DMS 273 treated with DMSO at 0.1 percent for 48 hours (cell line): ENCODE measurements at regions not wholly inside any gene's neighbourhood (a gene's known extent, or its start where the extent isn't known, plus 50 kb on each side); places are given as distances from the start of the nearest gene placed in this dataset.

ENCODE experiments used
- DNase-seq: peaks from one replicate; lab custom pipeline; 2025; lab: John Stamatoyannopoulos, UW

DNA sequence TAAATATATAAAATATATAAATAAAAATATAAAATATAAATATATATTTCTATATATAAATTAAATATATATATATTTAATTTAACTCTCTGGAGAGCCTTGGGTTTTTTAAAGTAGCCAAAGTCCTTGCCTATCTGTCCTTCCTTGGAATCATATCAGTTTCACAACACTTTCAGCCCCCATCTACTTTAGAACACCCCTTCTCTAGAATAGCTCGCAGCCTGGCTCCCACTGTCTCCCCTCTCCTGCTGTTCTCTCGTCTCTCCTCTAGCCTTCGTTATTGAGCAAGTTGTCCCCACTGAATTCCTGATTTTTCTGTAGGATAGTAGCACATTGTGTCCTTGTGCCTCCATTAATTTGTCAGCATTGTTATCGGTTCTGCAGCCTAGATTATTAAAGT, 677.0 kb downstream of the RNF144A start:
- DNase-seq, result peak; percentile 29

- DNase-seq, result peak; percentile 78
These were observed 678.0 kb downstream of the RNF144A start for GRCh38 chr2:7595206-7595605.

GRCh38 chr2:7598402-7598801, 681.2 kb downstream of the RNF144A start:
- no peak for DNase-seq

- no peak for DNase-seq
These were observed 682.4 kb downstream of the RNF144A start for GRCh38 chr2:7599462-7600258.

DNA sequence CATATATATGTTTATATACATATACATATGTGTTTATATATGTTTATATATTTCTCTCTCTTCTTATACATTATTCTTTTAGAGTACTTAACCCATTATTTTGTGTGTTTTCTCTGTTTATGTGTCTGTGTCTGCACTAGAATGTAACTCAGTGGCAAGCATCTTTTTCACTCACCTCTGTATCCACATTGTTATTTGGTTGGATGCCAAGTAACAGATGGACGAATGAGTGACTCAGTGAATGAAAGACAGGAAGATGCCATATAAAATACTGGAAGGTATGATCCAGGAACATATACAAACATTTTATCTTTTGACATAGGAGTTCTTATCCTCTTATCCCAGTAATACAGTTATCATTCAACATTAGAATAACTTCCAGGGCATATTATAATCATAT, 684.8 kb downstream of the RNF144A start:
- DNase-seq, result peak; percentile 33

- DNase-seq, result no peak
These were observed 687.2 kb downstream of the RNF144A start for GRCh38 chr2:7604456-7604855.

- DNase-seq, result no peak
These were observed 690.4 kb downstream of the RNF144A start for GRCh38 chr2:7607441-7608173.

- DNase-seq, result no peak
These were observed 692.3 kb downstream of the RNF144A start for GRCh38 chr2:7609556-7609955.

- peak; percentile 60 for DNase-seq
These were observed 692.8 kb downstream of the RNF144A start for GRCh38 chr2:7609974-7610373.

DNA sequence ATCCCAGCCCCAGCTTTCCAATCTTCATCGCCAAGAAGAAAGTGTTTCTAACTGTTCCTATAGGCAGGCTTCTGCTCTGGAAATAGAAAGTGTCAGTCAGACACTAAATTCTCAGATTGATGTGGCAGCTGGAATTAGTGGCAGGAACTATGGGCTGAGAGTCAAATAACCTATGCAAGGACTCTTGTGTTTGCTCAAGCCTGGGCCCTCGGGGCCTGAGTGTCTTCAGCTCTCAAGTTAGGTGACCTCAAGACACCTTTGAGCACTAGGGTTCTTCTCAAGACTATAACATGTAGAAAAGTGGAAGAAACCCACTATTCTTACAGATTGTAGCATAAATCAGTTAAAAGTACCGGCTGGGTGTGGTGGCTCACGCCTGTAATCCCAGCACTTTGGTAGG, 694.5 kb downstream of the RNF144A start:
- DNase-seq, result no peak

DNA sequence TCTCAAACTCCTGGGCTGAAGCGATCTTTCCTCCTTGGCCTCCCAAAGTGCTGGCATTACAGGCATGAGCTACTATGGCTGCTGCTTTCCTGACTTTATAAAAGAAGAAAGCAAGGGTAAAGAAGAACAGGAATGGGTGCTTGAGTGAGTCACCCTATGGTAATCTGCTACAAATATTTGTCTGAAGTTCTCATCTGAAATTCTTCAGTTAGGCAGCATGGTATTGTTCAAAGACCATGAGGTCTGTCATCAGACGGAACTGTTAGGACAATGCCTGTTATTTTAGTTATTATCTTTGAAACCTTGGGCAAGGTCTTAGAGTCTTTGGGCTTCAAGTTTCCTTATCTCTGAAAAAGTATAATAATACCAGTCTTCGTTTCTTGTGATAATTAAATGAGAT, 695.8 kb downstream of the RNF144A start:
- DNase-seq, result no peak

DNA sequence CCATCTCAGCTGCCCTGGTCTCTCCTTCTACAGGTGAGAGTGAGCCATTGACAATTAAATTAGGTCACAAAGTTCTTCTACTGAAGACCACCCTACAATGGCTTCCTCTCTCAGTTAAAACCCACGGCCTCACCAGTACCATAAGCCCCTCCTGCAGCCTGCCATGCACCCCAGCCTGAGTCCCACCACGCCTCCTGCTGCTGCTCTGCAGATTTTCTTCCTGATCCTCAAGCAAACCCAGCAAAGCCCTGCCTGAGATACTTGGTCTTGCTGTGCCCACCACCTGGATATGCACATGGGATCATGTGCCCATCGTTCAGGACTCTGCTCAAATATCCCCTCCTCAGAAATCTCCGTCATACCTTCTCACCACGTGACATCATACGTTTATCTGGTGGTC, 696.6 kb downstream of the RNF144A start:
- no peak for DNase-seq

GRCh38 chr2:7618031-7618430, 700.8 kb downstream of the RNF144A start:
- no peak for DNase-seq

- no peak for DNase-seq
These were observed 702.2 kb downstream of the RNF144A start for GRCh38 chr2:7619203-7619970.

- no peak for DNase-seq
These were observed 703.0 kb downstream of the RNF144A start for GRCh38 chr2:7620255-7620654.

- no peak for DNase-seq
These were observed 704.0 kb downstream of the RNF144A start for GRCh38 chr2:7621018-7621814.

DNA sequence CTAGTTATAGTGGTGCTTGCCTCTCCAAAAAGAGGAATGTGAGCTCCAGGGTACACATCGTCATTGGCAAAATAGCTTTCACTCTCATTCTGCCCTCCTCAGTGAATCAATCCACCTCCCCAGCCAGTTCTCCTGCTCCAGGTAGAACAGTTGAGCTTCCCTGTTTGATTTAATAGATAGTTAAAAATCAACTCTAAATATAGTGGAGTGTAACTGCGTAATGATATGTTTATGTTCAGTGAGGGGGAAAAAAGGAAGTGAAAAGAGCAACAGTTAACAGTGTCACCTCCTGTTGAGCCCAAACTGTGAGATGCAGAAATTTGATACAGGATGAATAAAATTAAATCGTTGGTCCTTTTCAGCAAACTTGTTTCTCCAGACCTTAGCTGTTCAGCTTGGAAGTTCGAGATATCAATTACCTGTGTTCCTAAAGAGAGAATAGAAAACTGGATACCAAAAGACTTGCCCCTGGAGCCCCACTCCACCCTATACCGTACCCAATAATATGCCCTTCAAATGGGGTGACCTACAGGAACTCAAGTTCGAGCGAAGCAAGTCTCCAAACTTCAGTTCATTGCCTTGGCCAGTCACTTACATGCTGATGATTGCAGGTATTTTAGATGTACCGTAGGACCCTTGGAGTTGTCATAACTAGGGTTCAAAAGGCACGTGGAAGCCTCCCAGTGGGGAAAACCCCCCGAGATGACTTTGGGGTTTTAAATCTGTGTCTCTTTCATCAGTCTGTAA, 708.4 kb downstream of the RNF144A start:
- no peak for DNase-seq

- DNase-seq, result no peak
These were observed 708.9 kb downstream of the RNF144A start for GRCh38 chr2:7626139-7626537.

DNA sequence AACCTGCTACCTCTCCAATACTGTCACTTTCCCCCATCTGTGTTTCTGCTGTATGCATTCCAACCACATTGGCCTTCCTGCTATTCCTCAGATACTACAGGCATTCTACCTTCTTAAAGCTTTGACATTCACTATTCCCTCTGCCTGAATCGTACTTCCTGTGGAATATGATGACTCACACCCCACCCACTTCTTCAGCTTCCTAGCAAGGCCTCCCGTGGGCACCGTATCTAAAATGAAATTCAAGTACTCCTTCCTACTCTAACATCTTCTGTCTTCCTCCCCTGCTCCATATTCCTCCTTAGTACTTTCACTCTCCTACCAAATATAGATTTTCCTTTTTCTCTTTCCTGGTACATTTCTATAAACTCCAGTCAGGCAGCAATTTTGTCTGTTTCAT, 710.4 kb downstream of the RNF144A start:
- no peak for DNase-seq

- DNase-seq, result no peak
These were observed 715.2 kb downstream of the RNF144A start for GRCh38 chr2:7632420-7632819.

- DNase-seq, result peak; percentile 66
These were observed 716.4 kb downstream of the RNF144A start for GRCh38 chr2:7633566-7634153.
